Dendritic cell treated with granulocyte-macrophage colony-stimulating factor and Interleukin-4, amounts not matched to agents 40 ng/mL and 50 ng/mL, for 4 days (primary cell): ENCODE measurements at regions not wholly inside any gene's neighbourhood (a gene's known extent, or its start where the extent isn't known, plus 50 kb on each side); places are given as distances from the start of the nearest gene placed in this dataset.
A peak's percentile ranks its signal among the peaks of the same experiment; 100 is the strongest.
"Not testable (repeated sequence)": the region's sequence is repeated elsewhere in the genome, so short reads cannot be mapped to it uniquely, and the experiment has no call there.

ENCODE experiments used
- H3K27ac Mint-ChIP-seq: one replicate; pipeline ENCODE4 v1.8.0; 2022; ENCODE audit warnings: mild to moderate bottlenecking, mixed read lengths
- H3K27me3 Mint-ChIP-seq: one replicate; pipeline ENCODE4 v1.8.0; 2022; ENCODE audit warnings: mild to moderate bottlenecking, mixed read lengths
- H3K36me3 Mint-ChIP-seq: one replicate; pipeline ENCODE4 v1.8.0; 2022; ENCODE audit warnings: low read depth, mixed read lengths
- H3K4me1 Mint-ChIP-seq: one replicate; pipeline ENCODE4 v1.8.0; 2022; ENCODE audit warnings: low read depth, mixed read lengths
- H3K4me3 Mint-ChIP-seq: one replicate; pipeline ENCODE4 v1.8.0; 2022; ENCODE audit warnings: mild to moderate bottlenecking, moderate library complexity, mixed read lengths
- H3K9me3 Mint-ChIP-seq: one replicate; pipeline ENCODE4 v1.8.0; 2022; ENCODE audit warnings: mixed read lengths
- intact Hi-C: fragments of 100-400 bp; cut with micrococcal nuclease; formaldehyde crosslinking; loops from one replicate; pipeline ENCODE4 v1.15.0; 2022

DNA sequence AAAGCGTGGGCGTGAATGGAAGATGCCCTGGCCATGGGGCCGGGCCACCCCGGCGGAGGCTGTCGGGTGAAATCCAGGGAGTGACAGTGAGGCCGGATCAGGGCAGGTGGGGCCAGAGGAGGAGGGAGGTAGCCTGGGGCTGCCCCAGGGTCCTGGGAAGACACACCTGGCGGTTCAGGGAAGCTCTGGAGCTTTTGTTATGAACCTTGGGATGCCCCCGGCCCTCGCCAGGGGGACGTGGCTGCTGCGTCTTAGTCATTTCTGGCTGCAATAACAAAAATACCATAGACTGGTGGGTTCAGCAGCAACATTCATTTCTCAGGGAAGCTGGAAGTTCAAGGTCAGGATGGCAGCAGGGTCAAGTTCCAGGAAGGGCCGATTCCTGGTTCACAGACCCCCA lies 66.3 kb downstream of the TMEM121 start:
- intact Hi-C loops, H3K27ac Mint-ChIP-seq, H3K4me3 Mint-ChIP-seq, H3K4me1 Mint-ChIP-seq, H3K9me3 Mint-ChIP-seq, H3K36me3 Mint-ChIP-seq, H3K27me3 Mint-ChIP-seq: not testable (repeated sequence)

DNA sequence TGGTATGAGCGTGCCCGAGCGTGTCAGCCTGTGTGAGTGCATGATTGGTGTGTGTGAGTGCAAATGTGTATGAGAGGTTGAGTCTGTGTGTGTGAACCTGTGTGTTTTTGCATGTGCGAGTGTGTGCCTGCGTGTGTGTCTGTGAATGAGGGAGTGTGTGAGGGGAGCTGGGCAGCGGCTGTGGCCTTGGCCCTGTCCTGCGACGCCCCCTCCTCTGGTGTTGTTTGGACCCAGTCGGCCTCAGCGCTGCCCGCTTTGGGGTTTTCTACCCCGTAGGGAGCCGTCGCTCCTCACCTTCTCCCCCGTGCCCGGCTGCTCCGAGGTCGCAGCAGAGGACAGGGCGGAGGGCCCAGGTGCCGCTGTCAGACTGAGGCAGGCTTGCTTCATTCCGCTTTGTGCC lies 69.0 kb downstream of the TMEM121 start:
- H3K9me3 Mint-ChIP-seq, H3K36me3 Mint-ChIP-seq, H3K4me1 Mint-ChIP-seq, H3K27ac Mint-ChIP-seq, intact Hi-C loops, H3K4me3 Mint-ChIP-seq, H3K27me3 Mint-ChIP-seq: not testable (repeated sequence)

DNA sequence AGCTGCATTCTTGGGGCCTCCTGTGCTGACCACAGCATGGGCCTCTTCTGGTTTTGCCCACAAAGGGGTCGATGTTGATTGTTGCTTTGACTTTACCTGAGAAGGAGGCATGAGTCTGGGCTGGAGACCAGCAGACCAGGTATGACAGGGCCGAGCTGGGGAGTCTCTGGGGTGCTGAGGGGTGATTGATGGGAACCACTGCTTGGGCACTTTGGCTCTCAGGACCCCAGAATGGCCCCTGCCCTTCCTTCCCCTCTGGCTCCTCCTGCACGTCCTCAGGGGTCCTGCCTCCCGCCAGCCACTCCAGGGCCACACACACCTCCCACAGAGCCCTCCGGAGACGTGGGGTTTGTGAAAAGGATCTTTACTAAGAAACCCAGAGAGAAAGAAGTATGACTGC lies 70.0 kb downstream of the TMEM121 start:
- H3K4me1 Mint-ChIP-seq, H3K4me3 Mint-ChIP-seq, intact Hi-C loops, H3K27me3 Mint-ChIP-seq, H3K27ac Mint-ChIP-seq, H3K9me3 Mint-ChIP-seq, H3K36me3 Mint-ChIP-seq: not testable (repeated sequence)

DNA sequence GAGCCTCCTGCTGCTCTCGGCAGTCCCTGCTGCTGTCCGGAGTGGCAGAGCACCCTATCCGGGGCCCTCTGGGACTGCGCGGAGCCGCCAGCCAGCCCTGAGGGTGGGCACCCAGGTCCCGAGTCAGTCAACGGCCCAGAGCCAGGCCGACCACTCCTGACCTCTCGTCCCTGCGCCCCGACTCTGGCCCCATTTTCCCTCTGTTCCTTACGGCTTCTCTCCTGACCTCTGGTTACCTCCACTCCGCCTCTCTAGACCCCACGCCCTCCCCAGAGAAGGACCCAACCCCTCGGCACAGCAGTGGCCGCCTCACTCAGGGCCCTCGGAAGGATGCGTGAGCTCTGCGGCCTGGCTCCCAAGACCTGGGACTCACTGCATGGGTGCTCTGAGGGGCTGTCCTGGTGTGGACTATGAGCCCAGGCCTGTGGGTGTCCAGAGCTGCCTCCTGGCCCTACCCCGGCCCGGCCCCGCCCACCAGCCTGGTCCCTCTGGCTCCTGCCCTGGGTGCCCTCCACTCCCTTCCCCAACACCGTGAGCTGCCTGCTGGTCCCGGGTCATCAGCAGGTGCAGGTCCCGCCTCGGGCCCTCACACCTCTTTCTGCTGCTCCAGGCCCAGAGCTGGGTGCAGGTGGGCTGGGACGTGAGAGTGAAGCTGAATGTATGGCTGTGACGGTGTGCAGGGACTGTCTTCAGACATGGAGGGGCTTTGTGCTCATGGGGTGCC lies 71.8 kb downstream of the TMEM121 start:
- H3K4me1 Mint-ChIP-seq, H3K9me3 Mint-ChIP-seq, H3K36me3 Mint-ChIP-seq, intact Hi-C loops, H3K27me3 Mint-ChIP-seq, H3K4me3 Mint-ChIP-seq, H3K27ac Mint-ChIP-seq: not testable (repeated sequence)

DNA sequence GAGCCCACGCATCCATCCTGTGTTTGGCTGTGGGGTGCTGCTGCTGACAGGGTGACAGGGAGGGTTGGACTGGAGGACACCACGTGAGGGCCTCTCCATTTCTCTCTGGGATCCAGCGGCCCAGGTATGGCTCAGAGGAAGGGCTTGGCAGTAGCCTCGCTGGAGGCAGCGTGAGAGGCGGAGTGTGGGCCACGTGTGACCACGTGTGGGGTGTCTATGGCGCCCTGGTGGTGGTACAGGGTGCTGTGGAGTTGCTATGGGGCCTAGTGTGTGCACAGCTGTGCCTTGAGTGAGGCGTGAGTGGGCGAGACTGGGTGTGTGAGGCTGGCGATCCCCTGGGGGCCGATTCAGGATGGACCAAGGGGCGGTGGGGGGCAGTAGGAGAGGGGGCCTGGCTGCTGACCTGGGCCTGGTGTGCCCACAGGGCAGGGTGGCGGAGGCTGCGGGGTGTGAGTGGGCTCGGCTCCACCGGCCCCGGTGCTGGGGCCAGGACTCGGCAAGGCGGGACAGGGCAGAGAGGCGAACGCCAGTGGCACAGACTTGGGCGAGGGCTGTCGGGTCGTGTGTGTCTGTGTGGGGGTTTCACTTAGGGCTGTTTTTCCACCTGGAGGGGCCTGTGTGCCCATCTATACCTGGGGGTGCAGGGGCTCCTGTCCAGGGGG lies 72.7 kb downstream of the TMEM121 start:
- H3K27ac Mint-ChIP-seq, H3K4me3 Mint-ChIP-seq, H3K9me3 Mint-ChIP-seq, H3K27me3 Mint-ChIP-seq, intact Hi-C loops, H3K36me3 Mint-ChIP-seq, H3K4me1 Mint-ChIP-seq: not testable (repeated sequence)

DNA sequence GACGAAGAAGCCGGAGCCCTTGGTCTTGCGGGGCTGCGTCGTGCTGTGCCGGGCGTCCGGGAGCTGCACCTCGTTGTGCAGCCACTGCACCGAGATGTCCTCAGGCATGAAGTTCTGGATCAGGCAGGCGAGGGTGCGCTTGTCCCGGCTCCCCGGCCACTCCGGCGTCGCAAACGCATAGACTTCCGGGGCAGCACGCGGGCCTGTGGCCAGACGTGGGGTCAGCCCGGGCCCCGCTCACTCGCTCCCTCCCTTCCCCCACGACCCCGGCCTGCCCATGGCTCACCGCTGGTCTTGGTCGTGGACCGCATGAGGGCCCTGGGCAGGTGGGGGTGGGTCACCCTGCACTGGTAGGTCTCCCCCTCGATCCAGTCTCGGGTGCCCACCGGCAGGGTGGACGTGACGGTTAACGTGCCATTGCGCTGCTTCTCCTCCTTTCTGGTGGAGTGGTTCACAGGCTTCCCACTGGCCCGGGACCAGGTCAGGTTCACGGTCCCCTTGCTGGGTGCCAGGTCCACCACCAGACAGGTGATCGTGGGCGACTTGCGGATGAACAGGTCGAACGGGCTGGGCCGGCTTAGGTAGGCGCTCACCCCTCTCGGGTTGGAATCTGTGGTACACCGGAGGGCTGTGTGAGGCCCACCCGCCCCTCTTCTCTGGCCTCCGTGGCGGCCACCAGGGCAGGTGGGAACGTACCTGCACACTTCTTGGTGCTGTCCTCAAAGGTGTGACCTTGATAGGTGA lies 74.0 kb downstream of the TMEM121 start:
- H3K27ac Mint-ChIP-seq, H3K4me3 Mint-ChIP-seq, H3K4me1 Mint-ChIP-seq, H3K9me3 Mint-ChIP-seq, H3K36me3 Mint-ChIP-seq, H3K27me3 Mint-ChIP-seq, intact Hi-C loops: not testable (repeated sequence)

DNA sequence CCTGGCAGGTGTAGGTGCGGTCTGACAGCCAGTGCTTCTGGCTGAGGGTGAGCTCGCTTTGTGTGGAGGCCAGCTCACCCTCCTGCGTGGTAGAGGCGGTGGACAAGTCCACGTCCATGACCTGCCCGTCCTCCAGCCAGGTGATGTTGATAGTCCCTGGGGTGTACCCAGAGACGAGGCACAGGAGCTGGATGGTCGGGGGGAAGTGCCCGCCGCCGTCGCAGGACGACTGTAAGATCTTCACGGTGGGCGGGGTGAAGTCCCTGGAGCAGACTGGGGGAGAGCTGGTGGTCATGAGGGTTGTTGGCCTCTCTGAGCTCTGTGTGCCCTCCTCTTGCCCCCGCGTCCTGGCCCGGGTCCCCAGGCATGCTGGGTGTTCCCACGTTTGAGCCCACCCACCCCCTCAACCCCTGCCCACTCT lies 74.6 kb downstream of the TMEM121 start:
- Mint-ChIP-seq H3K27ac (no peak overlapping the region), H3K27me3 (no peaks in the 10 kb centered on the region), H3K9me3 (no peaks in the 10 kb centered on the region), H3K4me1 (peaks cover 8% of the 10 kb centered on the region), H3K36me3 (no peaks in the 10 kb centered on the region), H3K4me3 (no peak overlapping the region)
- intact Hi-C loops = no loop called here

DNA sequence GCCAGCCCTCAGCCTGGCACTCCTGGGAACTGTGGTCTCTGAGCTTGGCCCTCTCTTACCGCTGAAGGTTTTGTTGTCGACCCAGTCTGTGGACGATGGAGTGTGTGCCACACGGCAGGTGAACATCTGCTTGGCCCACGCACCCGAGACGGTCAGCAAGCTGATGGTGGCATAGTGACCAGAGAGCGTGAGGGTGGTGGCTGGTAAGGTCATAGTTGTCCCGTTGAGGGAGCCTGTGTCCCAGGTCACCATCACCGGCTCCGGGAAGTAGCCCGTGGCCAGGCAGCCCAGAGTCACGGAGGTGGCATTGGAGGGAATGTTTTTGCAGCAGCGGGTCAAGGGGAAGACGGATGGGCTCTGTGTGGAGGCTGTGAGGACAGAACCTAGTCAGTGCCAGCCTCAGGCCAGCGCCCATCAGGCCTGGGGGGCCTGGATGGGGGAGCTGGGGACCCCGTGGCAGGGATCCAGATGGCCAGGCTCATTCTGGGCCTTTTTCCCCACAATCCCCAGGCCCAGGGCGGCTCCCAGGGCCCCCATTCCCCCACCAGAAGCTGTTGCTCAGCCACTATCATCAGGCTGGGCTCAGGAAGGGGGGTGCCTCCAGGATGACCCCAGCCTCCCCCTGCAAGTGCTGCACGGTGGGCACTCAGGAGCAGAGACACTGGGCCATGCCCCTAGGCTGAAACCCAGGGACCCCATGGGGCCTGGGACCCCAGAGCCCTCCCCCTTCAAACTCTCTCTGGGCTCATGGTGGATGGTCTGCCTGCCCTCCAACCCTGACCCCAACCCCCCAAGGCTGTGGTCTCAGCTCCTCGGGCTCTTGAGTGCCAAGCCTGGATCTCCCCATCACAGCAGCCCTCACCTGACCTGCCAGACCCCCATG lies 75.2 kb downstream of the TMEM121 start:
- Mint-ChIP-seq H3K27ac (no peak overlapping the region), H3K4me1 (peaks cover 8% of the 10 kb centered on the region), H3K36me3 (no peaks in the 10 kb centered on the region), H3K27me3 (no peaks in the 10 kb centered on the region), H3K4me3 (no peak overlapping the region), H3K9me3 (no peaks in the 10 kb centered on the region)
- intact Hi-C loops = no loop called here

DNA sequence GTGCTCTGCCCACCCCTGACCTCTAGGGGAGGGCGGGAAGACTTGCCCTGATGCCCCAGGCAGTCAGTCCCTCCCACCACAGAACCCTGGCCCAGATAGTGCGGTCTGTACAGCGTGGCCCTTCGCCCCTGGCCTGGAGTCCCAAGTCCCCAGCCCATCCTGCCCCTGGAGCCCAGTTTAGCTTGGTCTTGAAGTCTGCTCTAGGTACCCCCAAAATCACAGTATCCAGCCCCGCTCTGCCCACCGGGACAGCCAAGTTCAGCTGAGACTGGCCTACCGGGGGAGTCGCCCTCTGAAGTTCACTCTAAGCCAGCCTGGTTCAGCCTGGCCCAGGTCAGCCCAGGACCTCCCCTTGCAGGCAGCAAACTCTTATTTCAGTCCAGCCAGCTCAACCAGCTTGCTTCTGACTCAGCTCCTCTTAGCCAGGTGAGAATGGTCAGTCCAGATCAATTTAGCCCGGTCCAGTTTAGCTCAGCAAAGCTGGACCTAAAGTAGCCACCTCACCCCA lies 75.9 kb downstream of the TMEM121 start:
- Mint-ChIP-seq H3K4me3 (no peak overlapping the region), H3K4me1 (peaks cover 8% of the 10 kb centered on the region), H3K36me3 (no peaks in the 10 kb centered on the region), H3K27ac (no peak overlapping the region), H3K9me3 (no peaks in the 10 kb centered on the region), H3K27me3 (no peaks in the 10 kb centered on the region)
- intact Hi-C loops = no loop called here

DNA sequence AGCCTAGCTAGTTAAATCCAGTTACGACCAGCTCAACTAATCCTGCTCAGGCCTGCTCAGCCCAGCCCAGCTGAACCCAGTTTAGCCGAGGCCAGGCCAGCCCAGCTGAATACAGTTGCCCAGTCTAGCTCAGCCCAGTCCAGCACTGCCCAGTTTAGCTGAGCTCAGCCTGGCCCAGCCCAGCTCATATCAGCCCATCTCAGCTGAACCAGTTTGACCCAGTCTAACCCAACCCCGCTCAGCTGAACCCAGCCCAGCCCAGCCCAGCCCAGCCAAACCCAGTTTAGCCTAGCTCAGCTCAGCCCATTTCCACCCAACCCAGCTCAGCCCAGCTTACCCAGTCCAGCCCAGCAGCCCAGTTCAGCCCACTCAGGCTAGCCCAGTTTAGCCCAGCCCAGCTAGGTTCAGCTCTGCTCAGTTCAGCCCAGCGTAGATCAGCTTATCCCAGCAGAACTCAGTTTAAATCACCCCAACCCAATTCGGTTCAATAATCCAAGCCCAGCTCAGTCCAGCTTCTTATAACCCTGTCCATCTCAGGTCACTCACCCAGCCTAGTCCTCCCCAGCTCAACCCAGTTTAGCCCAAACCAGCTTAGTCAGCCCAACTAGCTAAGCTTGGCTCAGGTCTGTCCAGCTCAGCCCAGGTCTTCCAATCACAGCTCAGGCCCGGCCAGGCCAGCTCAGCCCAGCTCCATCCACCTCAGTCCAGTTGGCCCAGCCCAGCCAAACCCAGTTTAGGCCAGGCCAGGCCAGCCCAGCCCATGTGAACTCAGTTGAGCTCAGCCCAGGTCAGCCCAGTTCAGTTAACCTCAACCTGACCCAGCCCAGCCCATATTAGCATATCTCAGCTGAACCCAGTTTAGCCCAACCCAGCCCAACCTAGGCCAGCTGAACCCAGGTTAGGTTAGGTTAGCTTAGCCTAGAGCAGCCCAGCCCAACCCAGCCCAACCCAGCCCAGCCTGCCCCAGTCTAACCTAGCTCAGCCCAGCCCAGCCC lies 76.7 kb downstream of the TMEM121 start:
- H3K9me3 Mint-ChIP-seq = no peaks in the 10 kb centered on the region
- intact Hi-C loops = no loop called here
- H3K27ac Mint-ChIP-seq = peak overlapping the region; percentile 15
- no peak overlapping the region for H3K4me3 Mint-ChIP-seq
- H3K27me3 Mint-ChIP-seq = no peaks in the 10 kb centered on the region
- H3K4me1 Mint-ChIP-seq = peaks cover 8% of the 10 kb centered on the region
- no peaks in the 10 kb centered on the region for H3K36me3 Mint-ChIP-seq

DNA sequence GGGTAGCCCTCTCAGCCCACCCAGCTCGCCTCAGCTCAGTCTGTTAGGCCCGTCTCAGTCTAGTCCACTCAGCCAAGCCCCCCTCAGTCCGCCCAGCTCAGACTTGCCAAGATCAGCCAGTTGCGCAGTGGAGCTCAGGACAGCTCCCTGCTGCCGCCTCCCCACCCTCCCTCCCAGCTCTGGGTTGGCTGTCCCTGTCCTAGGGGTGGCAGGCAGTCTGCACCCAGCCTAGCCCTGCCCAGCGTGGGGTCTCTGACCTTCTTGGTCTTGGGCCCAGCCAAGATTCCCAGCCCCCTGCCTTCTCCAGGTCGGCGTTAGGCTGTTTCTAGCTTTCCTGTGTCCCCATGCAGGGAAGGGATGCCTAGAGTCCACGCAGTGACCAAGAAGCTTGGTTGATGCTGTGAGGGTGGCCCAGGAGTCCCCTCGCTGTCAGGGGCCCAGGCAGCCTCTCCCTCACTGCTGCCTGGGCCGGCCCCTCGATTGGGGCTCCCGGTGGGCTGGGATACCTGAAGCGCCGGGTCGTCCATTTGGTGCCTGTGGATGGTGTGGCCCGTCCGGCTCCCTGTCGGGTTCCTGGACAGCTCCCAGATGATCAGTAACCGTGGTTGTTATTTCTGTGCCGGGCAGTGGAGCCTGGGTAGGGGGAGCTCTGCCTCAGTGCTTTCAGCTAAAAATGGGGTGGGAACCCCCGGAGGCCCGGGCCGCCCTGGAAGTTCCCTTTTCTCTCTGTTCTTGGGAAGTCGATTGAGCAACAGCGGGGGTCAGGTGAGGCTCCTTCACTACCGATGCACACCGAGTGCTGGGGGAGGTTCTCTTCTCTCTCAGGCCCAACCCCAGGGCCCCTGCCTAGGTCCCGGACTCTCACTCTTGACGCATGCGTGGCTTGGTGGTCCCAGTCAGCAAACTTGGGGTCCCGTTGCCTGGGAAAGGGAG lies 78.4 kb downstream of the TMEM121 start:
- not testable (repeated sequence) for H3K36me3 Mint-ChIP-seq, H3K4me1 Mint-ChIP-seq, H3K27ac Mint-ChIP-seq, H3K9me3 Mint-ChIP-seq, H3K4me3 Mint-ChIP-seq, H3K27me3 Mint-ChIP-seq
- intact Hi-C loops = loop anchor here (5.0 kb wide), 1 partner anchor 48 kb away; no protein-coding TSS in a partner anchor
